HG03095 (cell line): ENCODE measurements at regions not wholly inside any gene's neighbourhood (a gene's known extent, or its start where the extent isn't known, plus 50 kb on each side); places are given as distances from the start of the nearest gene placed in this dataset.

Source experiments
- ATAC-seq: cut with Tn5 transposase; IDR thresholded peaks from one replicate; pipeline ENCODE4 v1.9.1; 2021; ENCODE audit warnings: moderate library complexity; ENCODE audit not compliant: unreplicated experiment

DNA sequence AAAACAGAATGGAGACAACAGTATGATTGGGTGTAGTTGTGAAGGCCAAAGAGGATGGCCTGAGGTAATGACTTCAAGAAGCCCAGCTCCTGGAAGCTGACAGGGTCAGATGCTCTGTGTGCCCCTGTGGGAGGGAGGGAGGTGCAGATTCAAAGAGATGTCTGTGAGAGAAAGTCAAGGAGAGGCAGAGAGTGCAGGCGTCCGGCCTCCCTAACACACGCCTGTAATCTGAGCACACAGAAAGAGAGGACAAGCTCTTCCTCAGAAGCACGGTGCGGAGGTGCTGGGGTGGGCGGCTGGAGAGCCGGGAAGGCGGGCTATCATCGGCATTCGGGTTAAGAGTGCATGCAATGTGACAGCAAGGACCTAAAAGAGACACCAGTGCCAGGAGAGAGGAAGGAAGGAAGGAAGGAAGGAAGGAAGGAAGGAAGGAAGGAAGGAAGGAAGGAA is 238.2 kb upstream of the HES1 start:
- ATAC-seq, result no peak

DNA sequence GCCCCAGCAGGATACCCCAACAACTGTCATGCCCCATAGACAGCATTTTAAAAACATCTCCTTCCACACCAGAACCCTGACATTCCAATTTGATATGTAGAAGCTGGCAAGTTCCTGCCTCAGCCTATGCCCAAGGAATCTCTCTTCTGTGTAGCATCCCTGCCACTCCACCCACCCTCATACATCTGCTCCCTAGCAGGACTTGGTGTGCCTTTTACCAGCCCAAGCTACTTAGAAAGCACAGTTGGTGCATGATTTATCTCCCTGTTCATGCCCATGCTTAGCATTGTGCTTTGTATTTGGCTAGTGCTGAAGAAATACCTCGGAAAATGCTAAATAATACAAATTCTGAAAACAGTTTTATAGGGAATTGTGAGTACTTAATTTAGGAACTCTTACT is 236.9 kb upstream of the HES1 start:
- no peak for ATAC-seq

DNA sequence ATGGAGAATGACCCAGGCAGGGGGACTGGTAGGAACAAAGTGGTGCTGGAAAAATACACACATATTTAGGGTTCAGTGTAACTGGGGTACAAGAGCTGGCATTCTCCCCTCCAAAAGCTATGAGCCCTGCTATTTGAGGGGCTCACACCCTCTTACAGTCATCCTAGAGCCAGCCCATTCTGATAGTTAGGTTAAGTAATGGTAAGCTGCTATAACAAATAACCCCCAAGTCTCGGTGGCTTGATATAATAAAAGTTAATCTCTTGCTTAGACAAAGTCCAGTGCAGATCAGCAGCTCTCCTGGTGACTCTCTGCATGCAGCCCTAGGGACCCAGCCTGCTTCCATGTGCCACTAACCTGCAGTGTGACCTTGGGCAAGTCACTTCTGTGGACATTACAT is 234.9 kb upstream of the HES1 start:
- no peak for ATAC-seq

DNA sequence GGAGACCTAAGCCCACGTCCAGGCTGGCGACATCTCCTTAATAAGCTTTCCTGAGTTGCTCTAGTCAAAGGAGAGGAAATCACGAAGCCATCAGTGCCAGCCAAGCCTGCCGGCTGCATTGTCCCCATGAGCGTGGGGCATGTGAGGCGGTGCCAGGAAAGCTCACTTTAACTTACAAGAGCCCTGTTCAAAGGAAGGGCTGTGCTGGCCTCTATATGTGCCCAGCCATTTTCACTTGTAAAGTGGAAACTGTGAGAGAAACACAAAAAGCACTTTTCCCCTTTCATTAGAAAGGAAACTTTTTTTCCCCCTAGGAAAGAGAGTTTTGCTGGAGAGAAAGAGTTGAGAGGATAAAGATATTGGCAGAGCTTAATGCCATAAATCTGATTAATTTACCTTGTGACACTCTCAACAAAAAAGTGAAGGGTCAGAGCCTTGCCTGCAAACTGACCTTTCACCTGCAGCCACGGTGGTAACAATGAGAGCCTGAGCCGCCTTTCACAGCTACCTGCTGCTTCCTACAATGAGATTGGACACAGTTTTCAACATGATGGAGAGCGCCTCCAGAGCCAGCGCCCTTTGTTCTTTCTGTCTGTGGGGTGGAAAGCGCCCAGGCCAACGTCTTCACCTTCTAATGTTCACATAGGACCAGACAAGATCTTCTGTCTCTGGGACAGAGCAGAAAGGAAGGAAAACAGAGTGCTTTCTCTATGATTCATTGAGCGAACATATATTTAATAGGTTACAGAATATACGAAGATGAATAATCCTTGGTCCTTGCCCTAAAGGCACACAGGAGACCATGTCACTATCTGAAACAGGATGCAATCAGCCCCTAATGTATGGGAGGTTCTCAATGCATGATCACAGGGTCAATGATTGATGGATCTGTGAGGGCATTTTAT is 233.1 kb upstream of the HES1 start:
- ATAC-seq, result no peak

DNA sequence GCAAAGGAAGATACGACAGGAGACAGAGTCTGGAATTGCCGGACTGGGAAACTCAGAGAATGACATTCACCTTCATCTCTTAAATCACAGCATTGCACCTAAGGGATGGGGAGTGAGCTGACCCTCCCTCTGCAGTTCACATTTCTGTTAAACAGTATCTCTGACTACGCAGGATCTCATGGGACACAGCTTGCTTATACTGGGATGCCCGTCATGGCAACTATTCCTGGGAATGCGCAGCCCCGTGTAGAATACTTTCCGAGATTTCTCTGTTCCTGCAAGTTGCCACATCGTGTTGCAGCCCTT is 232.5 kb upstream of the HES1 start:
- ATAC-seq, result no peak

DNA sequence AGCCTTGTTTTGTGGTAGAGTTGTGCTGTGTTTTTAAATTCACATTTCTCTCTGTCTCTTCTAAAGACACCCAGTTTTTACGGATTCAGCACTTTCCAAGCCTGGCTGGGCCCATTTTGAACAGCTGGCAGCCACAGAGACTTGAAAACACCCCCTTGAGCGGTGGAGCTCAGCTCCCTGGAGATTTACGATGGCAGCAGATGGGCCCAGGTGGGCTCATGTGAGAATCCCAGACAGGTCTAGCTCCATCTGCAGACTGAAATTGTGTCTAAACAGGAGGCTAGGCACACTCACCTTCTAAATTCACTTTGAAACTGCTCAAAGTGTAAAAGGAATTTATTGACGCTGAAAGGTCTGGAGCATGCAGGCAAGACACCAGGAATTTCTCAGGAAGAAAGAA is 232.0 kb upstream of the HES1 start:
- ATAC-seq, result no peak

DNA sequence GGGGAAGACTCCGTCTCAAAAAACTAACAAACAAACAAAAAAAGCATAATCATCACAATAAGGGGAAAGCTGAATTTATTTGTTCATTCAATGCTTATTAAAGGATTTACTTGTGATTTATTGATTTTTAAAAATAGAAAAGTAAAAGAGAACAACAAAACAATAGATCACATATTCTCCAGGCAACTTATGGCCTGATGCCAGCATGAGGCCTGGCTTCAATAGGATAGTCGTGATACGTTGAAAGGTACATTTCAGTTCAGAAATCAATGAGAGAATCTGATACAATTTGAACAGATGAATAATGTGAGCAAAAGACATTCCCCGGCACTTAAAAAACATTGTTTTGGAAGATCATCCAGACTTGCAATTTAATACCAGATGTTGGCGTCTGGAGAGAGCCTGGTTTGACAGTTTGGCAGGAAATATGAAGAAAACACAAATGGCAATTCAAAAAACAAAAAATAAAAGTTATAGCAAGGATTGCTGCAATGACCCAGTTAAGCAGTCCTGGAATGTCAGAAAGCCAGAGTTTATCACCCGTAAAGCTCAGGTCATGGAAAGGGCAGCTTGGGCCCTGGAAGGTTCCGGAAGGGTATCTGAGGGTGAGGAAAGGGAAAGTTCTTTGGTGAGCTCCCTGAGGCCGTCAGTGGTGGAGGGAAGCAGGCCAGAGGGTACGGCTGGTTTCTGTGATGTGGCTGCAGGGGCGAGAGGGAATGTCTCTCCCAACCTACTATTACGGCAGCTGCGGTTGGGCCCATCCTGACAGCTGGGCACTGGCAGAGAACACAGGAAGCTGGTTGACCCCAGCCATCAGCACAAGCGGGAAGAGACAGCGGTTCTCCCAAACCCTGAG is 230.2 kb upstream of the HES1 start:
- no peak for ATAC-seq

DNA sequence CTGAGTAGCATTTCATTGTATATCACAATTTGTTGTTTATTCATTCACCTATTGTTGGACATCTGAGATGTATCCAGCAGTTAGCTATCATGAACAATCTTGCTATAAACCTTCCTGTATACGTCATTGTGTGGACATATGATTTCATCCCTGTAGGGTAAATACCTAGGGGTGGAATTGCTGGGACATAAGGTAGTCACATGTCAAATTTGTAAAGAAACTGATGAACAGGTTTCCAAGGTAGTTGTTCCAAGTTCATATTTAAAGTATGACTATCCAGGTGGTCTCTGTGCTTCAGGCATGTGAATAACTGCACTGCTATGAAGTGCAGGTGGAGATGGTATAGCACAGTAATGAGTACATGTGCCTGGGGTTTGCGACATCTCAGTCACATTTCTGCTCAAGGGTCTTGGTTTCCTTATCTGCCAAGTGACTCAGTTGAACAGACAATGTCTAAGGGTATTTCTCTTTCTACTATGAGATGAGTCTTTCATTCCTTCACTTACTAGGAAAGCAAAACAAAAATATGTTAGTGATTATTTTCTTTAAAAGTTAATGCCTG is 229.0 kb upstream of the HES1 start:
- ATAC-seq, result no peak

DNA sequence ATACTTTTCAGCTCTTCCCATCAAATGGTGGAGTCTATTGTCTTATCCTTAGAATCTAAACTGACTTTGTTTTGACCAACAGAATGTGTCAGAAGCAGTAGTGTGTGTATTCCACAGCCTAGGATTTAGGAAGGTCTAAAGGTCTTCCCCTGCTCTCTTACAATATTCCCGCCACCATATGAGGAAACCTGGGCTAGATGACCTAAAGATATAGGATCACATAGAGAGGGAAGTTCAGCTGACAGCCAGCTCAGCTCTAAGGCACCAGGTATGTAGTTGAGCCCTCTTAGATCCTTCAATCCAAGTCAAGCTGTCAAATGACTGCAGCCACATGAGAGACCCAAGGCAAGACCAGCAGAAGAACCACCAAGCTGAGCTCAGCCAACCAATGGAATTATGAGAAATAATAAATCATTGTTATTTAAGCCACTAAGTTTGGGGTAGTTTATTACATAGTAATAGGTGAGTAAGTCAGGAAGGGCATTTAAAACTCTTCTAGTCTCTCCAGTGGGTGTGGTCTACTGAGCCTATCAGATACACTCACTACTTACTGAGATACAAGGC is 227.7 kb upstream of the HES1 start:
- ATAC-seq, result no peak

DNA sequence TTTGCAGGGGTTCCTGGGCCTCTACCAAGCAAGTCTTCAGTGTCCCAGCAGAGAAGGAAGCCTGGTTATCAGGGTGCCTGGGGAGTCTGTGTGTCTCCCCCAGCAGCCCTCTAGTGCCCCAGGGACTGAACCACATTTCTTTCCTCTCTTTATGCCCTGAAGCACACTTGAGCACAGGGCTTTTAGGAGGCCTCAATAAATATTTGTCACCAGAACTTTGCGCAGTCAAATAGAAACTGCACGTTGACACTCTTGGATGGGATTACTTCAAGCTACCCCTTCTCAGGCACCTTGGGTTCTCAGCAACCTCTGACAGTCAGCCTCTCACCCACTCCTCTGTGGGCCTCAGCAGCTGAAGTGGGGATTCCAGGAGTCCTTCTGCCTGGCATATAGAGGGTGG is 226.6 kb upstream of the HES1 start:
- ATAC-seq, result peak; percentile 87

DNA sequence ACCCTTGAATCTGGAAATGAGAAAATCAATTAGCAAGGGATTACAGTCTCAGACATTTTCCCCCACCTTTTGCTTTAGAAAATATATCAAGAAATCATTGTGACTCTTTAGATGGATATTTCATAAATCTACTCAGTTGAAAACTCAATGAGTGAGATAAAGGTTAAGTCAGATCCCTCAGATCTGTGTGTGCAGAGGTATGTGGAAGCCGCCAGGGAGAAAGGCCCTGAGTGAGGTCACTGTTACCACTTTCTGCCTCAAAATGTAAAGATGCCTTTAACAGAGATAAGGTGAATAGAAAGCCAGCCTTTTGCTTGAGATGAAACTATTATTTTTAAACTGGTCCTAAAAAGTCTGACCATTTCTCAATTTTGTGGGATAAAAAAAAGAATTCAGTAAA is 225.6 kb upstream of the HES1 start:
- no peak for ATAC-seq

DNA sequence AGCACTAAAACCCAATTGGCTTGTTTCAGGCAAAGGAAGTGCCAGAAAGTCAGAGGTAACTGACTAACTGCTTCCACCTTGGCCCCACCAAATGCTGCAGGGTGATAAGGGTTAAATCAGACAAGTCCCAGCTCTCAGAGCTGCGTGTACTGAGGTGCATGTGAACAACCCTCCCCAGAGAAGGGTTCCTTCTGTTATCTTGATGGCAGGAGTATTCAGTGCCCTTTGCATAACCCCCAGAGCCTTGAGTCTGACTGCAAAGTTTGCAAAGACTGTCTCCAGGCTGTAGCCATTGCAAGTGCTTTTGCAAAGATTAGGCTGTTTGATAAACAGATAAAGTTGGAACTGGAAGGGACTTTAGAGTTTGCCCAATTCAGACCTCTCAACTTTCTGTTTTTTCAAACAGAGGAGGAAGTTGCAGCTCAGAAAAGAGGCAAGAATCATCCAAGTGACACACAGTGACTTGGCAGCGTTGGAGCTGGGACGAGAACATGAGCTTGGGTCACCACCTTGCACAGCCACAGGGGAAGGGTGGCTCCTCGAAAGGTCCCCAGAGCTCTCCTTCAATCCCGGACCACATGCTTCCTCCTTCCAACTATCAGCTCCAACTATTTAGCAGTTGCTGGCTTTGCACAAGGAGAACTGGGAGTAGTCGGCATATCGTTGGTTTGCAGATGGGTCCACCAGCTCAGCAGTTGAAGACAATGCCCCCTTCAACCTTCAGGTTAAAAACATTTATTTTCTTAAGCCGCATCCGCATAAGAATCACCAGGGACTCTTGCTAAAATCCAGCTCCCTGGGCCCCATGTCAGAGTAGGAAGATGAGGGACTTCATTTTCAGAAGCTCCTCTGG is 224.8 kb upstream of the HES1 start:
- ATAC-seq, result no peak

DNA sequence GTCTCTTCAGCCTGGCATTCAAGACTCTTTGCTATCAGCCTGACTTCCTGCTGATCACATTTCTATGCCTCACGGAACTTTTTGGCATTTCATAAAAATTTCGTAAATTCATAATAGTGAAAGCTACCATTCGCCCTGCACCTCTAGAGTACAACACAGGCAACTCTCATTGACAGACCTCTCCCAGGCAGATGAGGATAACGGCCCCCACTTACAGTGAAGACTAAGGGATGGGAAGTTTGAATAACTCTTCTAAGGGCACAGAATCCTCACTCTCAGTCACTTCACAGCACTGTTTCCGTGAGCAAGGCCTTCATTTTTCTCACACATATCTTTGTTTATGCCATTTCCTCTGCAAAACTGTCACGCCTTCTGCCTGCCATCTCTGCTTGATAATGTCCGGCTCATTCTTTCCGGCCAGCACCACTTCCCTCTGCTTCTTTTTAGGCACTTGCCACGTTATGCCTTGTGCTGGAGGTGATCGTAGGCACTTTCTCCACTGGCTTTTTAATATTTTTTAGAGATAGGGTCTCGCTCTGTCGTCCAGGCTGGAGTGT is 224.1 kb upstream of the HES1 start:
- no peak for ATAC-seq

DNA sequence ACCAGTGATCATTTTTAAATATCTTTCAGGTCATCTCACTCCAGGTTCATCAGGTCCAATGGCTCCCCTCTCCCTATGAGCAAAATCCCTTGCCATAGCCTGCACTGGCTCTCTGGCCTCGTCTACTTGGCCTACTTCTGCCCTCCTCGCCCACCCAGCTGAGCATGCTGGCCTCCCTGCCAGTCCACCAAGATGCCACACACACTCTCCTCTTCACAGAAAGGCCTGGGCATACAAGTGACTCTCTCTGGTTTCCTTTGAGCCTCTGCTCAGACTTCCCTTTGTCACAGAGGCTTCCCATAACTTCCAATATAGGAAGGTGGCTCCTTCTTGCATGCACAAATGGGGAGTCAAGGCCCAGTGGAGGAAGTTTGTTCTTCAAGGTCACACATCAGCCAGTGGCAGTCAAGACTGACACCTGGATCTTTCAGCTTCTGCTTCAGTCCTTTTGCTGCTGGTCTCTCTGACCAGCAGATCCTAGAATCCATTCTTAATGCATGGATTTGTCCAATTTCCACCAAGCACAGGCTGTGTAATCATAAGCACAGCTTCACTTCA is 223.2 kb upstream of the HES1 start:
- no peak for ATAC-seq

DNA sequence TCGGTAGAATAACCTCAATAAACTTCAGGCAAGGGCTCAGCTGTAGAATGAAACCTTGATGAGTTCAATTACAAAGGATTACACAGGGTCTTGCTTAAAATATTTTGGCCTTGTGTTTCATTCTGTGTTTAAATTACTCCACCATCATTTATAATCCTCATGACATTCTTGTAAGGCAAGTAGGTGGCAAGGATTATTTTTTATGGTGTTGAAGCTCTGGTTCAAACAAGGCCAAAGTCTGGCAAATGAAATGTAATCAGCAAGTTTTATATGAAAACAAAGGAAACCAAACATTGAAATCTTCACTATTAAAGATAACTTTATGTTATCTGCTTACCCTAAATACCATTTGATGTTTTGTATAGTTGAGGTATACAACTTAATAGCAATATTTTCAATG is 221.3 kb upstream of the HES1 start:
- ATAC-seq, result no peak

DNA sequence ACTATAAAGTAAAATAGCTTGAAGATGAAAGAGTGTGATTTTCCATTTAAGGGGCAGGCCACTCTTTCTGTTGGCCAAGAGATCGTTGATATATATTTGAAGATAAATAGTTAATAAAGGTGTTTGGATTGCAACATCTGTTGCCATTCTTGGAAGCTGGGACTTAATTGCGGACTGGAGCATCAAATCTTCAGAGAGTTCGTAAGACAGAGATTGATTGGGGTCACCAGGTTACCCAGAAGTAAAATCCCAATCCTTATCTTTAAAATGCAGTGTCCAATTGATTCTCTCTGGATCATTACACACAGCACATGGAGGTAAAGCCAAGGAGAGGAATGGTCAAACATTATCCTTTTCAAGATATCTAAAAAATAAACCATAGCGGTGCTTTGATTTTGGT is 220.8 kb upstream of the HES1 start:
- no peak for ATAC-seq

DNA sequence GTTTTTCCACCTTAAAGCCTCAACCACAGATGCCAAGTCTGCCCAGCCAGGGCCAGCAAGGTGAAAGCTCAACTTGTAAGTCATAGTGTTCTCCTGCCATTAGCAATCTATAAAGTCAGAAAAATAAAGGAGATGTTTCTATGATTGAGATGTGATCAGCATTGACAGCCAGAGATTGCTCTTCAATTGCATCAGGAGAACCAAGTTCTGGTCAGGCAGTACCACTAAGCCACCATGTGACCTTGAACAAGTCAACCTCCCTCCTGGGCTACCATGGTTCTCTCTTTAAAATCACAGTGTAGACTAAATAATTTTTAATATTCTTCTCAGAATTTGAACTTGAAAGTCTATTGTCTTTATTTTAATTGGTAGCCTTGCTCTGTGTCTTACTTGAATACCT is 220.3 kb upstream of the HES1 start:
- no peak for ATAC-seq

DNA sequence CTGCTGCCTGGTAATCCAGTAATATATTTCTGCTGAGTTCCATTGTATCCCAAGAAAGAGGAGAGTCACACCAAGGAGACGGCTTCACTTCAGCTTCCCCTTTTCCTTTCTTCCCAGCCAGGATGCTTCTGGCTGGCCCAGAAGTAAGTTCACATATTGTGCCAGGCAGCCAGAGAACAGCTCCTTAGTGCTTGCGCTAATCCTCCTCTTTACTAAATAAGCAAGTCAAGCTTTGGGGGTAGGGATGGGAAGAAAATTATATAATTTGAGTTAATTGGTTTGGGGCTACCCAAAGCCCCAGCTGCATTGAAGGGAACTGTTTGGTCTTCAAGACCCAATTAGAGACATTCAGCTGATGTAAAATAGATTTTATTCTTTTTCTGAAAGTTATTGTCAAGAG is 218.8 kb upstream of the HES1 start:
- ATAC-seq, result no peak

DNA sequence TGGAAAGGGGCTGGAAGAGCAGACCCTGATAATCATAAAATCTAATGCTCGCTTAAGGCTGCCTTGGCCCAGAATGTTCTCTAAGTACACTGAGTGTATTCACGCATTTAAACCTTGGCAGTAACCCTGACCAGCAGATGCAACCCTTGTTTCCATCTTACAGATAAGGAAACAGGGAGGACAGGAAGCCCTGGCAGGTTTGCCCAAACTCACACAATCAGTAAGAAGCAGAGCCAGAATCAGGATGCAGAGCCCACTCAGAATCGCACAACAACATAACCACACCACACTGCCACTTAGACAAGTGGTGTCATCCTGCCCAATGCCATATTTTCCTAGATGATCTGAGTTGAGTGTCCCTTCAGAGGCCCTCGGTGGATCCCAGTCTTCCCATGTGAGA is 214.5 kb upstream of the HES1 start:
- ATAC-seq, result no peak
